HL-60 (cell line): ENCODE measurements at regions not wholly inside any gene's neighbourhood (a gene's known extent, or its start where the extent isn't known, plus 50 kb on each side); places are given as distances from the start of the nearest gene placed in this dataset.

Experiments used
- DNase-seq, 2 experiments: peaks; one replicate each; pipeline ENCODE4 v3.0.0-alpha.2; 2010 to 2020; ENCODE audit warnings: low read depth in 1 of 2, low spot score in 1 of 2
- H3K27ac ChIP-seq: fragments of 250-450 bp; sonication (Bioruptor Pico); replicated peaks from 2 replicates; pipeline ENCODE4 v1.5.1; 2020; ENCODE audit warnings: mild to moderate bottlenecking, moderate library complexity
- H3K27me3 ChIP-seq: fragments of 250-450 bp; sonication (Bioruptor Pico); 2 replicates; pipeline ENCODE4 v1.5.1; 2021; ENCODE audit warnings: mild to moderate bottlenecking, moderate library complexity; ENCODE audit not compliant: insufficient read depth, poor library complexity, severe bottlenecking
- H3K4me3 ChIP-seq: replicated peaks from 2 replicates; pipeline ENCODE4 v1.5.1; 2011; ENCODE audit warnings: mild to moderate bottlenecking, control low read depth, low read length; ENCODE audit not compliant: insufficient read depth
- GABPA ChIP-seq: IDR thresholded peaks from 2 replicates; pipeline ENCODE4 v1.6.1; 2012; ENCODE audit warnings: low read depth
- POLR2AphosphoS5 ChIP-seq: IDR thresholded peaks from 2 replicates; pipeline ENCODE4 v1.6.1; 2012; ENCODE audit warnings: low read depth
- REST ChIP-seq: IDR thresholded peaks from 2 replicates; pipeline ENCODE4 v1.6.1; 2012; ENCODE audit warnings: low read depth; ENCODE audit not compliant: insufficient replicate concordance
- SPI1 ChIP-seq: IDR thresholded peaks from 2 replicates; pipeline ENCODE4 v1.6.1; 2012; ENCODE audit warnings: low read depth, mild to moderate bottlenecking, borderline replicate concordance
- TF ChIP-seq, protein P1 (sequence below): IDR thresholded peaks from one replicate; pipeline ENCODE4 v1.5.1; 2011; ENCODE audit warnings: low read length, control low read depth, inconsistent platforms; ENCODE audit not compliant: insufficient read depth

GRCh38 chr12:102690253-102690652 lies 209.9 kb upstream of the IGF1 start:
- H3K27ac ChIP-seq: no peak overlapping the region
- H3K27me3 ChIP-seq: no peaks in the 10 kb centered on the region
- TF ChIP-seq SPI1: no peak
- no peak for TF ChIP-seq POLR2AphosphoS5
- TF ChIP-seq, protein P1, sequence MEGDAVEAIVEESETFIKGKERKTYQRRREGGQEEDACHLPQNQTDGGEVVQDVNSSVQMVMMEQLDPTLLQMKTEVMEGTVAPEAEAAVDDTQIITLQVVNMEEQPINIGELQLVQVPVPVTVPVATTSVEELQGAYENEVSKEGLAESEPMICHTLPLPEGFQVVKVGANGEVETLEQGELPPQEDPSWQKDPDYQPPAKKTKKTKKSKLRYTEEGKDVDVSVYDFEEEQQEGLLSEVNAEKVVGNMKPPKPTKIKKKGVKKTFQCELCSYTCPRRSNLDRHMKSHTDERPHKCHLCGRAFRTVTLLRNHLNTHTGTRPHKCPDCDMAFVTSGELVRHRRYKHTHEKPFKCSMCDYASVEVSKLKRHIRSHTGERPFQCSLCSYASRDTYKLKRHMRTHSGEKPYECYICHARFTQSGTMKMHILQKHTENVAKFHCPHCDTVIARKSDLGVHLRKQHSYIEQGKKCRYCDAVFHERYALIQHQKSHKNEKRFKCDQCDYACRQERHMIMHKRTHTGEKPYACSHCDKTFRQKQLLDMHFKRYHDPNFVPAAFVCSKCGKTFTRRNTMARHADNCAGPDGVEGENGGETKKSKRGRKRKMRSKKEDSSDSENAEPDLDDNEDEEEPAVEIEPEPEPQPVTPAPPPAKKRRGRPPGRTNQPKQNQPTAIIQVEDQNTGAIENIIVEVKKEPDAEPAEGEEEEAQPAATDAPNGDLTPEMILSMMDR: no peak
- TF ChIP-seq REST: no peak
- TF ChIP-seq GABPA: no peak
- no peak overlapping the region for H3K4me3 ChIP-seq
- DNase-seq: no peak

GRCh38 chr12:102689701-102690100 lies 209.3 kb upstream of the IGF1 start:
- no peak for DNase-seq
- Histone ChIP-seq H3K4me3 (no peak overlapping the region), H3K27me3 (no peaks in the 10 kb centered on the region), H3K27ac (no peak overlapping the region)
- TF ChIP-seq, protein P1: no peak
- TF ChIP-seq REST: no peak
- no peak for TF ChIP-seq POLR2AphosphoS5
- TF ChIP-seq GABPA: no peak
- no peak for TF ChIP-seq SPI1

- TF ChIP-seq POLR2AphosphoS5 (no peak), SPI1 (no peak), REST (no peak), GABPA (no peak)
- TF ChIP-seq, protein P1: no peak
- no peak for DNase-seq
- no peaks in the 10 kb centered on the region for H3K27me3 ChIP-seq
- no peak overlapping the region for H3K4me3 ChIP-seq
- no peak overlapping the region for H3K27ac ChIP-seq
These were observed 207.2 kb upstream of the IGF1 start for GRCh38 chr12:102687523-102687922.
